ENCODE measurements at regions not wholly inside any gene's neighbourhood (a gene's known extent, or its start where the extent isn't known, plus 50 kb on each side); places are given as distances from the start of the nearest gene placed in this dataset.

DNA sequence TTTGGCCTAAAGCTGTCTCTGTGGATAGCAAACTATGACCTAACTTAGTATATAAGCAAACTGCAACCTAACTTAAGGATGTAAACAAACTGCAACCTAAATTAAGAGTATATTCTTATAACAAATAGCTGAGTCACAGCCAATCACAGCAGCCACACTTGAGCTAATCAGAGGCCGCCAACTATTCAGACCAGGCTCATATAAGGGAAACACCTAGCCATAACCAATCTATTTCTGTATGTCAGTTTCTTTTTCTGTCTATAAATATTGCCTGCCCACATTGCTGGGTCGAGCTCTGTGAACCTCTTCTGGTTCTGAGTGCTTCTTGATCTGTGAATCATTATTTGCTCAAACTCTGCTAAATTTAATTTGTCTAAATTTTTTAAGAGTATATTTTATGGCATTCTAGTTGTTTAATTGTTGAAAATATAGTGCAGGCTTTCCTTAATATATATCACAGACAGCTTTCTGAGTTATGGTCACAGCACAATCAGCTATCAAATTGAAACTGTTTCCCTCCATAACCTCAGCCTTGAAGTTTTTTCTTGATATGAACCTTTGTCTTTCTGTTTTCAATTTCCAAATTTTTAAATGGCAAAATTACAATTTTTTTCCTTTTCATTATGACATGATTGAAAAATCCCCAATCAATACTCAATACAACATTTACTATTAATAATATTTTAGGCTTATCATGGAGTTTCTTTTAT, 327.1 kb upstream of the NUDT12 start:
- intact Hi-C loops (cut with micrococcal nuclease) = no loop called here
- H3K9me3 Mint-ChIP-seq (ENCODE audit: insufficient read depth) = no peaks in the 10 kb centered on the region
- ATAC-seq (ENCODE audit: low read depth) (no peak), DNase-seq (no peak)
- ChIA-PET CTCF (interaction anchor here (0.7 kb wide), 1 partner anchor 534 kb away, joined by 4 read pairs; no protein-coding TSS in a partner anchor), POLR2A (no interaction called here)
- no peaks in the 10 kb centered on the region for H3K27me3 Mint-ChIP-seq
- H3K27ac ChIP-seq (ENCODE audit: low read length in 2 of 2) = no peak overlapping the region
- no peaks in the 10 kb centered on the region for H3K27me3 ChIP-seq (replicated peaks in 1 of 4; ENCODE audit: control extremely low read depth in 1 of 4, control insufficient read depth in 3 of 4, insufficient read depth in 4 of 4, low read length in 3 of 4)
- H3K27ac Mint-ChIP-seq = no peak overlapping the region
- H3K9ac ChIP-seq (ENCODE audit: low read length) = no peak overlapping the region
- no peak overlapping the region for H2AFZ ChIP-seq (ENCODE audit: insufficient read depth, low read depth, low read length, poor library complexity, severe bottlenecking)
- no CpG with 5 or more reads among the region's 2 CpGs for WGBS (ENCODE audit: insufficient coverage)
- H3K36me3 ChIP-seq (replicated peaks in 1 of 2; ENCODE audit: control extremely low read depth in 1 of 2, control insufficient read depth in 1 of 2, extremely low read depth in 1 of 2, insufficient read depth in 2 of 2, low read length in 1 of 2) = no peaks in the 10 kb centered on the region
- no peak for TF ChIP-seq EZH2 (IDR thresholded peaks at IDR 0.05; ENCODE audit: borderline replicate concordance, insufficient read depth, low read depth, low read length, poor library complexity, severe bottlenecking)
- TF ChIP-seq, protein P1, sequence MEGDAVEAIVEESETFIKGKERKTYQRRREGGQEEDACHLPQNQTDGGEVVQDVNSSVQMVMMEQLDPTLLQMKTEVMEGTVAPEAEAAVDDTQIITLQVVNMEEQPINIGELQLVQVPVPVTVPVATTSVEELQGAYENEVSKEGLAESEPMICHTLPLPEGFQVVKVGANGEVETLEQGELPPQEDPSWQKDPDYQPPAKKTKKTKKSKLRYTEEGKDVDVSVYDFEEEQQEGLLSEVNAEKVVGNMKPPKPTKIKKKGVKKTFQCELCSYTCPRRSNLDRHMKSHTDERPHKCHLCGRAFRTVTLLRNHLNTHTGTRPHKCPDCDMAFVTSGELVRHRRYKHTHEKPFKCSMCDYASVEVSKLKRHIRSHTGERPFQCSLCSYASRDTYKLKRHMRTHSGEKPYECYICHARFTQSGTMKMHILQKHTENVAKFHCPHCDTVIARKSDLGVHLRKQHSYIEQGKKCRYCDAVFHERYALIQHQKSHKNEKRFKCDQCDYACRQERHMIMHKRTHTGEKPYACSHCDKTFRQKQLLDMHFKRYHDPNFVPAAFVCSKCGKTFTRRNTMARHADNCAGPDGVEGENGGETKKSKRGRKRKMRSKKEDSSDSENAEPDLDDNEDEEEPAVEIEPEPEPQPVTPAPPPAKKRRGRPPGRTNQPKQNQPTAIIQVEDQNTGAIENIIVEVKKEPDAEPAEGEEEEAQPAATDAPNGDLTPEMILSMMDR (IDR thresholded peaks at IDR 0.05) = no peak
- no peak overlapping the region for H3K4me3 Mint-ChIP-seq
- H3K79me2 ChIP-seq (ENCODE audit: control insufficient read depth, insufficient read depth, low read length) = no peaks in the 10 kb centered on the region
- no peaks in the 10 kb centered on the region for H3K4me1 Mint-ChIP-seq
- H3K4me2 ChIP-seq (replicated peaks; ENCODE audit: low read depth, low read length, poor library complexity, severe bottlenecking) = no peak overlapping the region
- no peaks in the 10 kb centered on the region for H3K9me3 ChIP-seq (ENCODE audit: control extremely low read depth in 1 of 3, control insufficient read depth in 2 of 3, insufficient read depth in 1 of 3, low read length in 2 of 3)
- H4K20me1 ChIP-seq (ENCODE audit: control insufficient read depth, insufficient read depth, low read length, poor library complexity, severe bottlenecking) = no peaks in the 10 kb centered on the region
- H3K4me1 ChIP-seq (ENCODE audit: control insufficient read depth in 2 of 2, insufficient read depth in 2 of 2, low read length in 2 of 2) = no peaks in the 10 kb centered on the region
- no peak overlapping the region for H3K4me3 ChIP-seq (ENCODE audit: control extremely low read depth in 1 of 5, extremely low read depth in 1 of 5, insufficient read depth in 1 of 5, low read depth in 2 of 5, low read length in 4 of 5)

DNA sequence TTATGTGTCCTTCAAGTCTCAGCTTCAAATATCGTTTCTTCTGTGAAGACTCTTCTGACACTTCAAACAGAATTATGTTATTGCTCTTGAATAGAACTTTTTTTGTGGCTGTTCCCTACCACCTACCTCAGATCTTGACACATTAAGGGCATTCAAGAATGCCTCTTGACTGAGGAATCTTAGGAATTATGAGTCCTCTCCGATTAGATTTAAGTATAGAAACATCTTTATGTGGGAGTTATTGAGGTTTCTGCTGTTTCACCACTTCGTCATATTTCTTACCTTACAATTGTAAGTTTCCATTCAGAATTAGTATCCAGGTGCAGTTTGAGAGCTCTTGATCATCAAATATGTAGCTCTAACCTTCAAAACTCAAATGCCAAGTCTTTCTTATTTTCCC, 324.2 kb upstream of the NUDT12 start:
- H2AFZ ChIP-seq (ENCODE audit: insufficient read depth, low read depth, low read length, poor library complexity, severe bottlenecking) = no peak overlapping the region

More for the DNA sequence above, 324.2 kb upstream of the NUDT12 start:
- H3K4me3 ChIP-seq (ENCODE audit: control extremely low read depth in 1 of 5, extremely low read depth in 1 of 5, insufficient read depth in 1 of 5, low read depth in 2 of 5, low read length in 4 of 5) = no peak overlapping the region
- H3K9ac ChIP-seq (ENCODE audit: low read length) = no peak overlapping the region
- no peaks in the 10 kb centered on the region for H3K4me1 Mint-ChIP-seq
- ATAC-seq (ENCODE audit: low read depth) = no peak
- no peaks in the 10 kb centered on the region for H3K27me3 ChIP-seq (replicated peaks in 1 of 4; ENCODE audit: control extremely low read depth in 1 of 4, control insufficient read depth in 3 of 4, insufficient read depth in 4 of 4, low read length in 3 of 4)
- no CpG with 5 or more reads among the region's 3 CpGs for WGBS (ENCODE audit: insufficient coverage)
- H3K9me3 Mint-ChIP-seq (ENCODE audit: insufficient read depth) = no peaks in the 10 kb centered on the region
- H3K79me2 ChIP-seq (ENCODE audit: control insufficient read depth, insufficient read depth, low read length) = no peaks in the 10 kb centered on the region
- H3K27me3 Mint-ChIP-seq = no peaks in the 10 kb centered on the region
- H3K27ac ChIP-seq (ENCODE audit: low read length in 2 of 2) = no peak overlapping the region
- H3K36me3 ChIP-seq (replicated peaks in 1 of 2; ENCODE audit: control extremely low read depth in 1 of 2, control insufficient read depth in 1 of 2, extremely low read depth in 1 of 2, insufficient read depth in 2 of 2, low read length in 1 of 2) = no peaks in the 10 kb centered on the region
- no peak overlapping the region for H3K4me2 ChIP-seq (replicated peaks; ENCODE audit: low read depth, low read length, poor library complexity, severe bottlenecking)
- no peak for TF ChIP-seq EZH2 (IDR thresholded peaks at IDR 0.05; ENCODE audit: borderline replicate concordance, insufficient read depth, low read depth, low read length, poor library complexity, severe bottlenecking)
- TF ChIP-seq, protein P1 (IDR thresholded peaks at IDR 0.05) = no peak
- CTCF ChIA-PET = no interaction called here
- no peaks in the 10 kb centered on the region for H3K4me1 ChIP-seq (ENCODE audit: control insufficient read depth in 2 of 2, insufficient read depth in 2 of 2, low read length in 2 of 2)
- no peak overlapping the region for H3K4me3 Mint-ChIP-seq
- no peak overlapping the region for H3K27ac Mint-ChIP-seq
- intact Hi-C loops (cut with micrococcal nuclease) = no loop called here
- POLR2A ChIA-PET = no interaction called here
- DNase-seq = no peak
- no peaks in the 10 kb centered on the region for H4K20me1 ChIP-seq (ENCODE audit: control insufficient read depth, insufficient read depth, low read length, poor library complexity, severe bottlenecking)
- H3K9me3 ChIP-seq (ENCODE audit: control extremely low read depth in 1 of 3, control insufficient read depth in 2 of 3, insufficient read depth in 1 of 3, low read length in 2 of 3) = no peaks in the 10 kb centered on the region
